ENCODE measurements at regions not wholly inside any gene's neighbourhood (a gene's known extent, or its start where the extent isn't known, plus 50 kb on each side); places are given as distances from the start of the nearest gene placed in this dataset.

- no peak for TF ChIP-seq POLR2A (IDR thresholded peaks at IDR 0.05)
- TF ChIP-seq CTCF (IDR thresholded peaks at IDR 0.05): no peak
- no peak for TF ChIP-seq EP300 (IDR thresholded peaks at IDR 0.05)
- no peak for TF ChIP-seq POLR2AphosphoS5 (IDR thresholded peaks at IDR 0.05)
Measured at GRCh38 chr2:72033636-72034035, 114.0 kb downstream of the CYP26B1 start.
